ENCODE measurements at regions not wholly inside any gene's neighbourhood (a gene's known extent, or its start where the extent isn't known, plus 50 kb on each side); places are given as distances from the start of the nearest gene placed in this dataset.

GRCh38 chrX:149272690-149273463, 232.2 kb downstream of the IDS start:
- Histone ChIP-seq H3K36me3 (no peaks in the 10 kb centered on the region), H3K27me3 (no peaks in the 10 kb centered on the region), H3K9me3 (no peaks in the 10 kb centered on the region), H3K27ac (no peak overlapping the region), H3K4me1 (no peaks in the 10 kb centered on the region), H3K4me3 (replicated peaks in 1 of 3) (no peak overlapping the region)
- intact Hi-C loops (cut with DNase I), result no loop called here
- 61 to 62% methylated on average over 10 of the region's 10 CpGs for WGBS, 2 donors
- no peak for DNase-seq
- TF ChIP-seq POLR2A (IDR thresholded peaks at IDR 0.05) (no peak), CTCF (IDR thresholded peaks at IDR 0.05) (no peak)

- DNase-seq, result no peak
- TF ChIP-seq CTCF (IDR thresholded peaks at IDR 0.05) (no peak), POLR2A (IDR thresholded peaks at IDR 0.05) (no peak)
- H3K27ac ChIP-seq, result no peak overlapping the region
- no peaks in the 10 kb centered on the region for H3K36me3 ChIP-seq
- no peaks in the 10 kb centered on the region for H3K9me3 ChIP-seq
- intact Hi-C loops (cut with DNase I), result no loop called here
- no peaks in the 10 kb centered on the region for H3K27me3 ChIP-seq
- H3K4me3 ChIP-seq (replicated peaks in 1 of 3), result no peak overlapping the region
- no peaks in the 10 kb centered on the region for H3K4me1 ChIP-seq
- WGBS, 2 donors, result 69 to 86% methylated on average over 6 of the region's 6 CpGs
Observed at GRCh38 chrX:149267878-149268813, 237.0 kb downstream of the IDS start.

- Histone ChIP-seq H3K4me1 (no peaks in the 10 kb centered on the region), H3K9me3 (no peaks in the 10 kb centered on the region), H3K27me3 (no peaks in the 10 kb centered on the region), H3K36me3 (no peaks in the 10 kb centered on the region), H3K4me3 (replicated peaks in 1 of 3) (no peak overlapping the region), H3K27ac (no peak overlapping the region)
- 100% methylated on average over 1 of the region's 1 CpG for WGBS, 2 donors
- TF ChIP-seq POLR2A (IDR thresholded peaks at IDR 0.05) (no peak), CTCF (IDR thresholded peaks at IDR 0.05) (no peak)
- intact Hi-C loops (cut with DNase I), result no loop called here
- DNase-seq, result no peak
Observed at GRCh38 chrX:149262086-149262485, 243.0 kb downstream of the IDS start.

GRCh38 chrX:149259241-149259640, 245.9 kb downstream of the IDS start:
- Histone ChIP-seq H3K27me3 (no peaks in the 10 kb centered on the region), H3K9me3 (no peaks in the 10 kb centered on the region), H3K4me3 (replicated peaks in 1 of 3) (no peak overlapping the region), H3K27ac (no peak overlapping the region), H3K4me1 (no peaks in the 10 kb centered on the region), H3K36me3 (no peaks in the 10 kb centered on the region)
- intact Hi-C loops (cut with DNase I), result no loop called here
- TF ChIP-seq CTCF (IDR thresholded peaks at IDR 0.05) (no peak), POLR2A (IDR thresholded peaks at IDR 0.05) (no peak)
- 82 to 87% methylated on average over 2 of the region's 2 CpGs for WGBS, 2 donors
- DNase-seq, result no peak

GRCh38 chrX:149255860-149256259, 249.2 kb downstream of the IDS start:
- no peaks in the 10 kb centered on the region for H3K4me1 ChIP-seq
- 67 to 100% methylated on average over 1 of the region's 1 CpG for WGBS, 2 donors
- DNase-seq, result no peak
- H3K27me3 ChIP-seq, result no peaks in the 10 kb centered on the region
- no peaks in the 10 kb centered on the region for H3K36me3 ChIP-seq
- H3K4me3 ChIP-seq (replicated peaks in 1 of 3), result no peak overlapping the region
- TF ChIP-seq CTCF (IDR thresholded peaks at IDR 0.05), result no peak
- no peak for TF ChIP-seq POLR2A (IDR thresholded peaks at IDR 0.05)
- H3K9me3 ChIP-seq, result no peaks in the 10 kb centered on the region
- intact Hi-C loops (cut with DNase I), result no loop called here
- no peak overlapping the region for H3K27ac ChIP-seq

Measured in thyroid gland (tissue), 4 donors.